Dermis microvascular lymphatic vessel endothelial cell (primary cell): ENCODE measurements at regions not wholly inside any gene's neighbourhood (a gene's known extent, or its start where the extent isn't known, plus 50 kb on each side); places are given as distances from the start of the nearest gene placed in this dataset.

Source experiments
- DNase-seq, 2 donors: peaks; one replicate each; pipeline versions ENCODE4 v3.0.0 to v3.0.0-alpha.2; 2010; ENCODE audit warnings: low read depth in 2 of 2

GRCh38 chr3:46090161-46090591 is 62.9 kb upstream of the XCR1 start:
- DNase-seq = no peak

GRCh38 chr3:46089237-46090011 is 62.1 kb upstream of the XCR1 start:
- no peak for DNase-seq

GRCh38 chr3:46087871-46088270 is 60.6 kb upstream of the XCR1 start:
- no peak for DNase-seq

GRCh38 chr3:46086986-46087385 is 59.7 kb upstream of the XCR1 start:
- DNase-seq = no peak

GRCh38 chr3:46086083-46086437 is 58.8 kb upstream of the XCR1 start:
- DNase-seq = no peak

- no peak for DNase-seq
These were observed 58.3 kb upstream of the XCR1 start for GRCh38 chr3:46085421-46086082.

GRCh38 chr3:46083956-46084355 is 56.7 kb upstream of the XCR1 start:
- DNase-seq = no peak

- DNase-seq = no peak
These were observed 55.6 kb upstream of the XCR1 start for GRCh38 chr3:46082849-46083248.

- no peak for DNase-seq
These were observed 54.7 kb upstream of the XCR1 start for GRCh38 chr3:46082021-46082420.

GRCh38 chr3:46080969-46081345 is 53.7 kb upstream of the XCR1 start:
- no peak for DNase-seq

- DNase-seq = no peak
These were observed 53.1 kb upstream of the XCR1 start for GRCh38 chr3:46080124-46080968.

- DNase-seq = peak; percentile 78 to 87
These were observed 51.6 kb upstream of the XCR1 start for GRCh38 chr3:46078712-46079400.
